PC-3 (cell line): ENCODE measurements at regions not wholly inside any gene's neighbourhood (a gene's known extent, or its start where the extent isn't known, plus 50 kb on each side); places are given as distances from the start of the nearest gene placed in this dataset.

Experiments used
- ATAC-seq: fragments of 200-7000 bp; cut with Tn5 transposase; 2 replicates; pipeline ENCODE4 v1.9.1; 2020; ENCODE audit warnings: mild to moderate bottlenecking, moderate library complexity
- BruUV-seq: library from RNA; stranded (reverse); fragments of 400-500 nt; replicated peaks from 2 replicates; lab custom pipeline; 2021; lab: Mats Ljungman, UMichigan
- CTCF ChIA-PET: fragments of 300-600 bp; sonication (Branson Sonifier 250); formaldehyde crosslinking; loops from one replicate; lab custom pipeline; 2022; ENCODE audit warnings: antibody characterized with exemption; lab: Charles Lee
- POLR2A ChIA-PET: fragments of 300-600 bp; sonication (Branson Sonifier 250); formaldehyde crosslinking; loops from one replicate; lab custom pipeline; 2022; ENCODE audit warnings: antibody characterized with exemption; ENCODE audit not compliant: unreplicated experiment; lab: Charles Lee
- DNase-seq: peaks from one replicate; pipeline ENCODE4 v3.0.0-alpha.2; 2015
- H2AFZ ChIP-seq: fragments of 300-600 bp; sonication (generic); 2 replicates; pipeline ENCODE4 v1.6.0; 2016; ENCODE audit warnings: antibody characterized with exemption, low read length
- H3F3A ChIP-seq: fragments of 300-600 bp; sonication (generic); one replicate; pipeline ENCODE4 v1.6.0; 2017; ENCODE audit warnings: antibody characterized with exemption, low read length, control low read depth, mild to moderate bottlenecking; ENCODE audit not compliant: unreplicated experiment
- H3K27ac ChIP-seq: fragments of 300-600 bp; sonication (generic); 2 replicates; pipeline ENCODE4 v1.5.1; 2016; ENCODE audit warnings: mild to moderate bottlenecking, low read length
- H3K27me3 ChIP-seq: fragments of 300-600 bp; sonication (generic); 2 replicates; pipeline ENCODE4 v1.6.1; 2016; ENCODE audit warnings: low read length, mixed read lengths
- H3K36me3 ChIP-seq: fragments of 300-600 bp; sonication (generic); 2 replicates; pipeline ENCODE4 v1.6.1; 2016; ENCODE audit warnings: low read depth, mixed run types, low read length, mixed read lengths
- H3K4me1 ChIP-seq: fragments of 300-600 bp; sonication (generic); 2 replicates; pipeline ENCODE4 v1.5.1; 2016; ENCODE audit warnings: low read length; ENCODE audit not compliant: insufficient read depth
- H3K4me2 ChIP-seq: fragments of 300-600 bp; sonication (generic); 2 replicates; pipeline ENCODE4 v1.6.0; 2016; ENCODE audit warnings: low read length
- H3K4me3 ChIP-seq: fragments of 300-600 bp; sonication (generic); 2 replicates; pipeline ENCODE4 v1.5.1; 2016; ENCODE audit warnings: mild to moderate bottlenecking, low read length, mixed read lengths
- H3K79me2 ChIP-seq: fragments of 300-600 bp; sonication (generic); 2 replicates; pipeline ENCODE4 v1.6.1; 2017; ENCODE audit warnings: low read length, mixed read lengths
- H3K9ac ChIP-seq: fragments of 300-600 bp; sonication (generic); 2 replicates; pipeline ENCODE4 v1.6.0; 2016; ENCODE audit warnings: mild to moderate bottlenecking, low read length
- H3K9me2 ChIP-seq: fragments of 300-600 bp; sonication (generic); replicated peaks from 2 replicates; pipeline ENCODE4 v1.6.1; 2016; ENCODE audit warnings: mixed run types, low read length, mixed read lengths
- H3K9me3 ChIP-seq: fragments of 300-600 bp; sonication (generic); 2 replicates; pipeline ENCODE4 v1.6.1; 2016; ENCODE audit warnings: low read length, mixed read lengths
- H4K20me1 ChIP-seq: fragments of 300-600 bp; sonication (generic); 2 replicates; pipeline ENCODE4 v1.6.1; 2016; ENCODE audit warnings: low read length, mixed read lengths
- CTCF ChIP-seq: fragments of 300-600 bp; sonication (generic); conservative IDR thresholded peaks from 2 replicates; pipeline ENCODE4 v1.5.1; 2017; ENCODE audit warnings: antibody characterized with exemption, low read depth, mild to moderate bottlenecking, low read length
- EZH2 ChIP-seq: fragments of 300-600 bp; sonication (generic); IDR thresholded peaks from one replicate; pipeline ENCODE4 v1.6.1; 2017; ENCODE audit warnings: antibody characterized with exemption, mild to moderate bottlenecking, low read length; ENCODE audit not compliant: unreplicated experiment
- EZH2phosphoT487 ChIP-seq: fragments of 300-600 bp; sonication (generic); IDR thresholded peaks from 2 replicates; pipeline ENCODE4 v1.6.1; 2018; ENCODE audit warnings: mild to moderate bottlenecking, antibody characterized with exemption, low read length, borderline replicate concordance
- intact Hi-C: fragments of 100-400 bp; cut with micrococcal nuclease; formaldehyde crosslinking; loops from 2 replicates; pipeline ENCODE4 v1.9.0; 2023

- no peak for ATAC-seq
- Histone ChIP-seq H3K9me3 (no peaks in the 10 kb centered on the region), H4K20me1 (no peaks in the 10 kb centered on the region), H3F3A (no peaks in the 10 kb centered on the region), H3K4me3 (no peak overlapping the region), H3K9ac (no peak overlapping the region), H3K4me1 (no peaks in the 10 kb centered on the region), H2AFZ (no peak overlapping the region), H3K27me3 (peaks cover 17% of the 10 kb centered on the region), H3K9me2 (no peaks in the 10 kb centered on the region), H3K36me3 (no peaks in the 10 kb centered on the region), H3K27ac (no peak overlapping the region), H3K4me2 (no peak overlapping the region), H3K79me2 (no peaks in the 10 kb centered on the region)
- CTCF ChIA-PET = no interaction called here
- no TSS peak for BruUV-seq
- intact Hi-C loops = no loop called here
- no peak for TF ChIP-seq EZH2phosphoT487
- no peak for TF ChIP-seq EZH2
- no peak for TF ChIP-seq CTCF
- POLR2A ChIA-PET = no interaction called here
- no peak for DNase-seq
Observed at GRCh38 chr13:99859178-99860177, 112.1 kb downstream of the ZIC5 start.

GRCh38 chr13:99857738-99858137, 113.8 kb downstream of the ZIC5 start:
- CTCF ChIA-PET = no interaction called here

More at GRCh38 chr13:99857738-99858137, 113.8 kb downstream of the ZIC5 start:
- Histone ChIP-seq H3K79me2 (no peaks in the 10 kb centered on the region), H3K27me3 (peaks cover 24% of the 10 kb centered on the region), H3K36me3 (no peaks in the 10 kb centered on the region), H3K9me3 (no peaks in the 10 kb centered on the region), H3K4me1 (no peaks in the 10 kb centered on the region), H3K4me2 (no peak overlapping the region), H3K9me2 (no peaks in the 10 kb centered on the region), H4K20me1 (no peaks in the 10 kb centered on the region), H3K4me3 (no peak overlapping the region), H3K9ac (no peak overlapping the region), H2AFZ (no peak overlapping the region), H3F3A (no peaks in the 10 kb centered on the region), H3K27ac (no peak overlapping the region)
- intact Hi-C loops = no loop called here
- TF ChIP-seq CTCF (no peak), EZH2 (no peak), EZH2phosphoT487 (no peak)
- ATAC-seq = no peak
- no TSS peak for BruUV-seq
- POLR2A ChIA-PET = no interaction called here
- no peak for DNase-seq
